Spleen (tissue), 7 donors: ENCODE measurements at regions not wholly inside any gene's neighbourhood (a gene's known extent, or its start where the extent isn't known, plus 50 kb on each side); places are given as distances from the start of the nearest gene placed in this dataset.

Experiments used
- CTCF ChIP-seq, 11 experiments: fragments of 200-600 bp in 7 of 11; fragments of 450-650 bp in 4 of 11; sonication (generic) in 4 of 11; IDR thresholded peaks in 8 of 11; conservative IDR thresholded peaks in 3 of 11; 1 replicate in 7 of 11; 2 replicates in 4 of 11; pipeline versions ENCODE4 v1.4.0 to v1.8.0; 2016 to 2021; ENCODE audit warnings: antibody characterized with exemption in 11 of 11, inconsistent platforms in 4 of 11, mild to moderate bottlenecking in 1 of 11
- POLR2A ChIP-seq, 3 donors: fragments of 450-650 bp; IDR thresholded peaks; one replicate each; pipeline ENCODE4 v1.5.1; 2017; ENCODE audit warnings: antibody characterized with exemption in 3 of 3, mild to moderate bottlenecking in 1 of 3
- POLR2AphosphoS5 ChIP-seq, 3 donors: sonication (generic); formaldehyde crosslinking; IDR thresholded peaks; one replicate each; pipeline ENCODE4 v1.5.1; 2017; ENCODE audit warnings: antibody characterized with exemption in 3 of 3
- donor health status: DM: no; HTN: no; CAD: no; lungs with moderate emphysema.
- donor health status: DM: no; HTN: no; CAD: no.
- donor health status: DM: no; HTN: no; CAD: no.

- no peak for TF ChIP-seq CTCF (IDR thresholded peaks at IDR 0.05 in 8 of 11, conservative IDR thresholded peaks at IDR 0.05 in 3 of 11)
- no peak for TF ChIP-seq POLR2AphosphoS5 (IDR thresholded peaks at IDR 0.05)
- no peak for TF ChIP-seq POLR2A (IDR thresholded peaks at IDR 0.05)
Observed at GRCh38 chrX:40818236-40818635, 82.9 kb upstream of the MED14 start.
